Sigmoid colon (tissue), 6 donors: ENCODE measurements at regions not wholly inside any gene's neighbourhood (a gene's known extent, or its start where the extent isn't known, plus 50 kb on each side); places are given as distances from the start of the nearest gene placed in this dataset.

Experiments used
- DNase-seq: peaks from one replicate; pipeline ENCODE4 v3.0.0-alpha.2; 2019
- H3K27ac ChIP-seq, 4 donors: fragments of 200-600 bp; sonication (generic); one replicate each; pipeline ENCODE4 v1.5.1; 2016 to 2019; ENCODE audit warnings: mild to moderate bottlenecking in 1 of 4
- H3K27me3 ChIP-seq, 3 donors: fragments of 200-600 bp; sonication (generic); one replicate each; pipeline ENCODE4 v1.5.1; 2019; ENCODE audit warnings: mild to moderate bottlenecking in 1 of 3
- H3K36me3 ChIP-seq, 4 donors: fragments of 200-600 bp; sonication (generic); one replicate each; pipeline ENCODE4 v1.5.1; 2016 to 2019
- H3K4me1 ChIP-seq, 4 donors: fragments of 200-600 bp; sonication (generic); one replicate each; pipeline ENCODE4 v1.5.1; 2017 to 2019
- H3K4me3 ChIP-seq, 4 donors: fragments of 200-600 bp; sonication (generic); one replicate each; pipeline ENCODE4 v1.5.1; 2017 to 2019; ENCODE audit warnings: mild to moderate bottlenecking in 2 of 4, moderate library complexity in 1 of 4
- H3K9me3 ChIP-seq, 4 donors: fragments of 200-600 bp in 3 of 4; sonication (generic) in 3 of 4; one replicate each; pipeline versions ENCODE4 v1.5.1 to v1.6.1; 2013 to 2019
- CTCF ChIP-seq, 4 experiments: fragments of 450-650 bp in 3 of 4; fragments of 200-600 bp in 1 of 4; IDR thresholded peaks; one replicate each; pipeline ENCODE4 v1.5.1; 2016 to 2019; ENCODE audit warnings: antibody characterized with exemption in 4 of 4, mild to moderate bottlenecking in 3 of 4, moderate library complexity in 2 of 4
- EP300 ChIP-seq, 4 donors: sonication (generic); formaldehyde crosslinking; IDR thresholded peaks; one replicate each; pipeline ENCODE4 v1.6.1; 2017; ENCODE audit warnings: antibody characterized with exemption in 4 of 4
- POLR2A ChIP-seq, 2 donors: fragments of 450-650 bp; IDR thresholded peaks; one replicate each; pipeline ENCODE4 v1.6.1; 2016; ENCODE audit warnings: antibody characterized with exemption in 2 of 2, mild to moderate bottlenecking in 2 of 2, moderate library complexity in 2 of 2
- POLR2AphosphoS5 ChIP-seq, 4 donors: sonication (generic); formaldehyde crosslinking; IDR thresholded peaks; one replicate each; pipeline ENCODE4 v1.6.1; 2017; ENCODE audit warnings: antibody characterized with exemption in 4 of 4
- WGBS, 2 donors: extraction: QIAGEN DNeasy Blood & Tissue Kit; methylation state at CpG; one replicate each; pipeline ENCODE4 v1.1.7; 2013; 5-methylcytosine and 5-hydroxymethylcytosine counted together
- intact Hi-C: fragments of 100-400 bp; cut with DNase I; formaldehyde crosslinking; loops from one replicate; pipeline ENCODE4 v1.15.1; 2023
- donor health status: healthy with polysubstance abuse.
- donor health status: healthy.

GRCh38 chr21:23093259-23093658 lies 2095.1 kb downstream of the NCAM2 start:
- H3K27me3 ChIP-seq, result no peaks in the 10 kb centered on the region
- no peak for TF ChIP-seq POLR2A (IDR thresholded peaks at IDR 0.05)
- TF ChIP-seq CTCF (IDR thresholded peaks at IDR 0.05), result no peak
- TF ChIP-seq POLR2AphosphoS5 (IDR thresholded peaks at IDR 0.05), result no peak
- no peak for TF ChIP-seq EP300 (IDR thresholded peaks at IDR 0.05)
- WGBS, 2 donors, result 62 to 77% methylated on average over 2 of the region's 2 CpGs
- H3K9me3 ChIP-seq, result no peaks in the 10 kb centered on the region
- no peaks in the 10 kb centered on the region for H3K4me1 ChIP-seq
- intact Hi-C loops, result no loop called here
- H3K4me3 ChIP-seq, result no peak overlapping the region
- no peak for DNase-seq
- H3K36me3 ChIP-seq, result no peaks in the 10 kb centered on the region
- no peak overlapping the region for H3K27ac ChIP-seq

- Histone ChIP-seq H3K36me3 (no peaks in the 10 kb centered on the region), H3K9me3 (no peaks in the 10 kb centered on the region), H3K27ac (no peak overlapping the region), H3K4me1 (no peaks in the 10 kb centered on the region), H3K4me3 (no peak overlapping the region), H3K27me3 (no peaks in the 10 kb centered on the region)
- intact Hi-C loops, result no loop called here
- no peak for TF ChIP-seq POLR2A (IDR thresholded peaks at IDR 0.05)
- TF ChIP-seq EP300 (IDR thresholded peaks at IDR 0.05), result no peak
- TF ChIP-seq POLR2AphosphoS5 (IDR thresholded peaks at IDR 0.05), result no peak
- no peak for TF ChIP-seq CTCF (IDR thresholded peaks at IDR 0.05)
- DNase-seq, result no peak
Observed at GRCh38 chr21:23099185-23099584, 2101.0 kb downstream of the NCAM2 start.

GRCh38 chr21:23101111-23101510 lies 2102.9 kb downstream of the NCAM2 start:
- no peak for TF ChIP-seq CTCF (IDR thresholded peaks at IDR 0.05)
- TF ChIP-seq POLR2A (IDR thresholded peaks at IDR 0.05), result no peak
- no peaks in the 10 kb centered on the region for H3K9me3 ChIP-seq
- DNase-seq, result no peak
- no peak overlapping the region for H3K27ac ChIP-seq
- H3K36me3 ChIP-seq, result no peaks in the 10 kb centered on the region
- intact Hi-C loops, result no loop called here
- no peak overlapping the region for H3K4me3 ChIP-seq
- no peaks in the 10 kb centered on the region for H3K4me1 ChIP-seq
- H3K27me3 ChIP-seq, result no peaks in the 10 kb centered on the region
- WGBS, 2 donors, result 96 to 97% methylated on average over 14 of the region's 14 CpGs

GRCh38 chr21:23108533-23108932 lies 2110.3 kb downstream of the NCAM2 start:
- no peak overlapping the region for H3K27ac ChIP-seq
- H3K9me3 ChIP-seq, result no peaks in the 10 kb centered on the region
- no peak overlapping the region for H3K4me3 ChIP-seq
- no peaks in the 10 kb centered on the region for H3K36me3 ChIP-seq
- H3K27me3 ChIP-seq, result no peaks in the 10 kb centered on the region
- TF ChIP-seq CTCF (IDR thresholded peaks at IDR 0.05) (no peak), POLR2AphosphoS5 (IDR thresholded peaks at IDR 0.05) (no peak)
- intact Hi-C loops, result no loop called here
- H3K4me1 ChIP-seq, result no peaks in the 10 kb centered on the region
- DNase-seq, result no peak

GRCh38 chr21:23111070-23111600 lies 2112.9 kb downstream of the NCAM2 start:
- TF ChIP-seq POLR2AphosphoS5 (IDR thresholded peaks at IDR 0.05), result no peak
- no peak for TF ChIP-seq EP300 (IDR thresholded peaks at IDR 0.05)
- no peak for TF ChIP-seq CTCF (IDR thresholded peaks at IDR 0.05)
- TF ChIP-seq POLR2A (IDR thresholded peaks at IDR 0.05), result no peak
- no peak overlapping the region for H3K27ac ChIP-seq
- no peak for DNase-seq
- H3K9me3 ChIP-seq, result no peaks in the 10 kb centered on the region
- H3K27me3 ChIP-seq, result no peaks in the 10 kb centered on the region
- H3K36me3 ChIP-seq, result no peaks in the 10 kb centered on the region
- H3K4me3 ChIP-seq, result no peak overlapping the region
- H3K4me1 ChIP-seq, result no peaks in the 10 kb centered on the region
- intact Hi-C loops, result no loop called here
- WGBS, 2 donors, result 53 to 56% methylated on average over 3 of the region's 3 CpGs
